Eye (tissue), 1 donor: ENCODE measurements at regions not wholly inside any gene's neighbourhood (a gene's known extent, or its start where the extent isn't known, plus 50 kb on each side); places are given as distances from the start of the nearest gene placed in this dataset.

Experiments used
- DNase-seq: peaks from one replicate; pipeline ENCODE4 v3.0.0-alpha.2; 2015

- DNase-seq: peak; percentile 77
Observed at GRCh38 chr2:205902041-205902899, 183.7 kb downstream of the INO80D start.

GRCh38 chr2:205901491-205901890, 184.5 kb downstream of the INO80D start:
- DNase-seq: peak; percentile 70

- no peak for DNase-seq
Observed at GRCh38 chr2:205898744-205899143, 187.2 kb downstream of the INO80D start.

GRCh38 chr2:205895981-205896655, 189.9 kb downstream of the INO80D start:
- DNase-seq: peak; percentile 52

- no peak for DNase-seq
Observed at GRCh38 chr2:205892665-205893259, 193.2 kb downstream of the INO80D start.

- DNase-seq: peak; percentile 65
Observed at GRCh38 chr2:205892251-205892655, 193.7 kb downstream of the INO80D start.

GRCh38 chr2:205889114-205889513, 196.9 kb downstream of the INO80D start:
- DNase-seq: no peak

- DNase-seq: no peak
Observed at GRCh38 chr2:205887637-205888036, 198.3 kb downstream of the INO80D start.

GRCh38 chr2:205885492-205886099, 200.4 kb downstream of the INO80D start:
- peak; percentile 90 for DNase-seq

- no peak for DNase-seq
Observed at GRCh38 chr2:205883965-205884364, 201.7 kb downstream of the NRP2 start.

GRCh38 chr2:205882806-205883425, 200.6 kb downstream of the NRP2 start:
- no peak for DNase-seq

- no peak for DNase-seq
Observed at GRCh38 chr2:205880048-205880447, 197.7 kb downstream of the NRP2 start.

- peak; percentile 52 for DNase-seq
Observed at GRCh38 chr2:205878999-205879762, 196.9 kb downstream of the NRP2 start.

GRCh38 chr2:205877496-205877895, 195.2 kb downstream of the NRP2 start:
- DNase-seq: no peak

GRCh38 chr2:205876127-205876526, 193.8 kb downstream of the NRP2 start:
- no peak for DNase-seq

GRCh38 chr2:205872716-205873115, 190.4 kb downstream of the NRP2 start:
- no peak for DNase-seq

GRCh38 chr2:205869439-205869838, 187.1 kb downstream of the NRP2 start:
- no peak for DNase-seq

- DNase-seq: no peak
Observed at GRCh38 chr2:205868773-205869333, 186.6 kb downstream of the NRP2 start.

- no peak for DNase-seq
Observed at GRCh38 chr2:205868053-205868452, 185.8 kb downstream of the NRP2 start.

- no peak for DNase-seq
Observed at GRCh38 chr2:205867371-205867770, 185.1 kb downstream of the NRP2 start.

- peak; percentile 93 for DNase-seq
Observed at GRCh38 chr2:205865905-205866441, 183.7 kb downstream of the NRP2 start.
